Erythroblast (primary cell): ENCODE measurements at regions not wholly inside any gene's neighbourhood (a gene's known extent, or its start where the extent isn't known, plus 50 kb on each side); places are given as distances from the start of the nearest gene placed in this dataset.

Experiments used
- GATA1 ChIP-seq: IDR thresholded peaks from 2 replicates; pipeline ENCODE4 v1.6.1; 2011; ENCODE audit warnings: low read depth, mild to moderate bottlenecking, control low read depth, low read length, moderate library complexity
- POLR2A ChIP-seq: IDR thresholded peaks from 2 replicates; pipeline ENCODE4 v1.6.1; 2011; ENCODE audit warnings: mild to moderate bottlenecking, low read length

DNA sequence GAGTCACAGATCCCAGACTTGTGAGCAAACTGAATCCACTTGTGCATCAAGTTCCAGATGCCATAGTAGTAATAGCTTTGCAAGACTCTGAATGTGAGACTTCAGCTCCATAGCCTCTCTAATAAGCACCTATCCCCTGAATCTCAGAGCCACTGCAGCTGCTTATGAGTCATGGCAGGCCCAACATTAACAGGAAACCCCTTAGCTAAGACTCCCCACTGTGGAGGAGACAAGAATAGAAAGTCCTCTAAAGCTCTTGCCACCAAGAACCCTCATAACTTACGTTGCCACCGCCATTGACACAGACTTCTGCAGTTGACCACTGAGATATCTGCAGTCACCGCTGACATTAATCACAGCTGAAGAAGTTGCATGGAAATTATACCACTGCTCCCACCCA is 62.9 kb upstream of the PDE3A start:
- TF ChIP-seq POLR2A (no peak), GATA1 (no peak)
